ENCODE measurements at regions not wholly inside any gene's neighbourhood (a gene's known extent, or its start where the extent isn't known, plus 50 kb on each side); places are given as distances from the start of the nearest gene placed in this dataset.
"Not testable (repeated sequence)": the region's sequence is repeated elsewhere in the genome, so short reads cannot be mapped to it uniquely, and the experiment has no call there.

- WGBS: 81% methylated on average over 4 of the region's 4 CpGs
- intact Hi-C loops (cut with DNase I): no loop called here
- H3K4me1 ChIP-seq (replicated peaks): no peaks in the 10 kb centered on the region
Measured at GRCh38 chr7:67361150-67361549, 364.5 kb downstream of the TYW1 start.

GRCh38 chr7:67364441-67365017 lies 367.9 kb downstream of the TYW1 start:
- no peak for TF ChIP-seq POLR2A (IDR thresholded peaks at IDR 0.05)
- TF ChIP-seq POLR2AphosphoS5 (IDR thresholded peaks at IDR 0.05): no peak
- TF ChIP-seq CTCF (IDR thresholded peaks at IDR 0.05): no peak

More at GRCh38 chr7:67361150-67361549, 364.5 kb downstream of the TYW1 start:
- H3K36me3 ChIP-seq: no peaks in the 10 kb centered on the region
- no peak overlapping the region for H3K4me3 ChIP-seq
- no peak for DNase-seq (ENCODE audit: low spot score)
- H3K27me3 ChIP-seq (replicated peaks; ENCODE audit: insufficient read depth): no peaks in the 10 kb centered on the region
- H3K27ac ChIP-seq: no peak overlapping the region
- H3K9me3 ChIP-seq: no peaks in the 10 kb centered on the region
- TF ChIP-seq CTCF (IDR thresholded peaks at IDR 0.05) (no peak), POLR2AphosphoS5 (IDR thresholded peaks at IDR 0.05) (no peak), POLR2A (IDR thresholded peaks at IDR 0.05) (no peak)

GRCh38 chr7:67371429-67372305 lies 375.0 kb downstream of the TYW1 start:
- 39% methylated on average over 18 of the region's 18 CpGs for WGBS

More at GRCh38 chr7:67364441-67365017, 367.9 kb downstream of the TYW1 start:
- WGBS: 81% methylated on average over 60 of the region's 60 CpGs
- no peaks in the 10 kb centered on the region for H3K27me3 ChIP-seq (replicated peaks; ENCODE audit: insufficient read depth)
- no peaks in the 10 kb centered on the region for H3K4me1 ChIP-seq (replicated peaks)
- H3K36me3 ChIP-seq: no peaks in the 10 kb centered on the region
- H3K27ac ChIP-seq: no peak overlapping the region
- no peak for DNase-seq (ENCODE audit: low spot score)
- H3K4me3 ChIP-seq: no peak overlapping the region
- intact Hi-C loops (cut with DNase I): no loop called here
- H3K9me3 ChIP-seq: no peaks in the 10 kb centered on the region

GRCh38 chr7:67373389-67373788 lies 376.8 kb downstream of the TYW1 start:
- H3K4me1 ChIP-seq (replicated peaks); H3K4me3 ChIP-seq; H3K27me3 ChIP-seq (replicated peaks; ENCODE audit: insufficient read depth); H3K27ac ChIP-seq; H3K36me3 ChIP-seq; H3K9me3 ChIP-seq; DNase-seq (ENCODE audit: low spot score): not testable (repeated sequence)
- WGBS: 51% methylated on average over 3 of the region's 3 CpGs
- intact Hi-C loops (cut with DNase I): loop anchor here (10.0 kb wide), 1 partner anchor 251 kb away; no protein-coding TSS in a partner anchor

More at GRCh38 chr7:67371429-67372305, 375.0 kb downstream of the TYW1 start:
- TF ChIP-seq CTCF (IDR thresholded peaks at IDR 0.05) (peak; percentile 30 to 69 (median 68)), POLR2A (IDR thresholded peaks at IDR 0.05) (no peak)
- DNase-seq (ENCODE audit: low spot score): peak; percentile 67
- intact Hi-C loops (cut with DNase I): loop anchor here (10.0 kb wide), 1 partner anchor 253 kb away; no protein-coding TSS in a partner anchor
- Histone ChIP-seq H3K4me3 (no peak overlapping the region), H3K27ac (no peak overlapping the region), H3K36me3 (no peaks in the 10 kb centered on the region), H3K9me3 (no peaks in the 10 kb centered on the region), H3K27me3 (replicated peaks; ENCODE audit: insufficient read depth) (no peaks in the 10 kb centered on the region), H3K4me1 (replicated peaks) (no peaks in the 10 kb centered on the region)

GRCh38 chr7:67375427-67375826 lies 378.8 kb downstream of the TYW1 start:
- Histone ChIP-seq H3K9me3 (no peaks in the 10 kb centered on the region), H3K27ac (no peak overlapping the region), H3K36me3 (no peaks in the 10 kb centered on the region), H3K4me1 (replicated peaks) (no peaks in the 10 kb centered on the region), H3K4me3 (no peak overlapping the region), H3K27me3 (replicated peaks; ENCODE audit: insufficient read depth) (no peaks in the 10 kb centered on the region)
- TF ChIP-seq POLR2AphosphoS5 (IDR thresholded peaks at IDR 0.05) (no peak), POLR2A (IDR thresholded peaks at IDR 0.05) (no peak), CTCF (IDR thresholded peaks at IDR 0.05) (no peak)
- 93% methylated on average over 5 of the region's 5 CpGs for WGBS
- intact Hi-C loops (cut with DNase I): loop anchor here (10.0 kb wide), 1 partner anchor 249 kb away; no protein-coding TSS in a partner anchor
- no peak for DNase-seq (ENCODE audit: low spot score)
